ENCODE measurements at regions not wholly inside any gene's neighbourhood (a gene's known extent, or its start where the extent isn't known, plus 50 kb on each side); places are given as distances from the start of the nearest gene placed in this dataset.

DNA sequence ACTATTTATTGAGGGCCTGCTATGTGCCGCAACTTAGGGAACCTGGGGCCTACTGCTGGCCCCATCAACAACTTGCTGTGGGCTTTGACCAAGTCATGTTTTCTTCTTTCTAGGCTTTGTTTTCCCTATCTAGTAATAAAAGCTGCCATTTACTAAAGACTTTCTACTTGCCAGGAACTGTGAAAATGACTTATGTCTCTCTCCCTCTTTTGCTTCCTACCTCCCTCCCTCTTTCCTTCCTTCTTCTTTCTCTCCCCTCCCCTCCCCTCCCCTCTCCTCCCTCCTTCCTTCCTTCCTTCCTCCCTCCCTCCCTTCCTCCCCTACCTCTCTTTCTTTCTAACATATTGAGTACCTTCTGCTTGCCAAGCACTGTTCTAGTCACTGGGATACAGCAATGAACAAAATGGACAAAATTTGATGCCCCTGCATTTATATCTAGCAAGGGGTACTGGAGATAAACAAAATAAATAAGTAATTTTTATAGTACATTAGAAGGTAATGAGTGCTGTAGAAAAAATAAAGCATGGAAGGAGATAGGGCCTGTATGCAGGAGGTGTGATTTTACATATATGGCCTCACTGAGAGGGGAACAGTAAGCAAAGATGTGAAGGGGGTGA lies 170.3 kb upstream of the USP24 start:
- H3K27me3 ChIP-seq, result no peaks in the 10 kb centered on the region
- no peak overlapping the region for H3K4me3 ChIP-seq
- peaks cover 0 to 13% (median 10%) of the 10 kb centered on the region in 4 donors for H3K4me1 ChIP-seq
- no peaks in the 10 kb centered on the region for H3K36me3 ChIP-seq
- intact Hi-C loops (cut with DNase I), result no loop called here
- no peak overlapping the region for H3K27ac ChIP-seq (replicated peaks in 1 of 4)
- no peak for DNase-seq (ENCODE audit: extremely low spot score)
- TF ChIP-seq, protein P1, sequence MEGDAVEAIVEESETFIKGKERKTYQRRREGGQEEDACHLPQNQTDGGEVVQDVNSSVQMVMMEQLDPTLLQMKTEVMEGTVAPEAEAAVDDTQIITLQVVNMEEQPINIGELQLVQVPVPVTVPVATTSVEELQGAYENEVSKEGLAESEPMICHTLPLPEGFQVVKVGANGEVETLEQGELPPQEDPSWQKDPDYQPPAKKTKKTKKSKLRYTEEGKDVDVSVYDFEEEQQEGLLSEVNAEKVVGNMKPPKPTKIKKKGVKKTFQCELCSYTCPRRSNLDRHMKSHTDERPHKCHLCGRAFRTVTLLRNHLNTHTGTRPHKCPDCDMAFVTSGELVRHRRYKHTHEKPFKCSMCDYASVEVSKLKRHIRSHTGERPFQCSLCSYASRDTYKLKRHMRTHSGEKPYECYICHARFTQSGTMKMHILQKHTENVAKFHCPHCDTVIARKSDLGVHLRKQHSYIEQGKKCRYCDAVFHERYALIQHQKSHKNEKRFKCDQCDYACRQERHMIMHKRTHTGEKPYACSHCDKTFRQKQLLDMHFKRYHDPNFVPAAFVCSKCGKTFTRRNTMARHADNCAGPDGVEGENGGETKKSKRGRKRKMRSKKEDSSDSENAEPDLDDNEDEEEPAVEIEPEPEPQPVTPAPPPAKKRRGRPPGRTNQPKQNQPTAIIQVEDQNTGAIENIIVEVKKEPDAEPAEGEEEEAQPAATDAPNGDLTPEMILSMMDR (IDR thresholded peaks at IDR 0.05), result no peak
- TF ChIP-seq POLR2AphosphoS5 (IDR thresholded peaks at IDR 0.05) (no peak), POLR2A (IDR thresholded peaks at IDR 0.05; ENCODE audit: low read depth) (no peak), EP300 (IDR thresholded peaks at IDR 0.05) (no peak)
- peaks cover 0 to 15% (median 13%) of the 10 kb centered on the region in 4 donors for H3K9me3 ChIP-seq
- WGBS, result 94% methylated on average over 1 of the region's 1 CpG

DNA sequence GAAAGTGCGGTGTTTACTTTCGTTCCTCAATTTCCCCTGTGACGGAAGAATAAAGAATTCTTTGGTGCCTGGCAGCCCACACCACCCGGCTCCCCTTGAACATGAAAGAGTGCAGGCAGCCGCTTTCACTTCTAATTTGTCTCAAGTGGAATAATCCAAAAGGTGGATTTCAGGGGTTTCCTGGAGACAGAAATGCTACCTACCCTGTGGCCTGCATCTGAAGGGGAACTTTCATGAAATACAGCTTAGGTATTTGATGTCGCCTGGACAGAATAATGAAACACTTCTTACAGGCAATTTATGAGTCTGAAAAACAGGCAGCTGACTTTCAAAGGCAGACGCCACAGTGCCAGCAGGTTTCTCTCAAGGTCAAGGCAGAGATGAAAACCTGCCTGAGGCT lies 169.5 kb upstream of the USP24 start:
- peaks cover 0 to 13% (median 10%) of the 10 kb centered on the region in 4 donors for H3K4me1 ChIP-seq
- H3K27me3 ChIP-seq, result no peaks in the 10 kb centered on the region
- TF ChIP-seq, protein P1 (IDR thresholded peaks at IDR 0.05), result no peak
- TF ChIP-seq POLR2AphosphoS5 (IDR thresholded peaks at IDR 0.05) (no peak), POLR2A (IDR thresholded peaks at IDR 0.05; ENCODE audit: low read depth) (no peak), EP300 (IDR thresholded peaks at IDR 0.05) (no peak)
- peaks cover 0 to 12% (median 8%) of the 10 kb centered on the region in 4 donors for H3K9me3 ChIP-seq
- intact Hi-C loops (cut with DNase I), result no loop called here
- 99% methylated on average over 7 of the region's 7 CpGs for WGBS
- no peaks in the 10 kb centered on the region for H3K36me3 ChIP-seq
- no peak overlapping the region for H3K4me3 ChIP-seq
- peak; percentile 62 for DNase-seq (ENCODE audit: extremely low spot score)
- H3K27ac ChIP-seq (replicated peaks in 1 of 4), result no peak overlapping the region

DNA sequence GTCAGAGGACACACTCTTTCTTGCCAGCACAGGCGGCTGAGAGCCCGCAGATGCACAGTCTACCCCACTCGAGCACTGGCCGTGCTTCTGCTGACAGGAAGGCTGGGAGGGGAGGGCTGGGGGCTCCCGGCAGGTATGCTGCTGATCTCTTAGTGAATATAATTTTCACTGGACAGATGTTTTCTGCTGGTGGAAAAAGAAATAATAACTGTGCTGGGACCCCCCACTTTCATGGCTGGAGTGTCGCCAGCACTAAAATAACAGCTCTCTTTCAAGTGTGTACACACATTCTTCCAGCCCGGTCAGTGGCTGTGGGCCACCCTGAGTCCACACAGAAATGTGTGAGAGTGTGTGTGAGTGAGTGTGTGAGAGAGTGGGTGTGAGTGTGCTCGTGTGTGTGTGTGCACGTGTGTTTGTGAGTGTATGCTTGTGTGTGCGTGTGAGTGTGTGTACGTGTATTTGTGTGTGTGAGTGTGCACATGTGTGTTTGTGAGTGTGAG lies 167.7 kb upstream of the USP24 start:
- peak overlapping the region in 1 of 4 donors; percentile 35 for H3K27ac ChIP-seq (replicated peaks in 1 of 4)
- peak; percentile 87 for DNase-seq (ENCODE audit: extremely low spot score)
- H3K36me3 ChIP-seq, result no peaks in the 10 kb centered on the region
- H3K4me1 ChIP-seq, result peaks cover 0 to 13% (median 10%) of the 10 kb centered on the region in 4 donors
- no peak overlapping the region for H3K4me3 ChIP-seq
- intact Hi-C loops (cut with DNase I), result no loop called here
- 54% methylated on average over 11 of the region's 11 CpGs for WGBS
- H3K27me3 ChIP-seq, result no peaks in the 10 kb centered on the region
- H3K9me3 ChIP-seq, result no peaks in the 10 kb centered on the region
- no peak for TF ChIP-seq POLR2AphosphoS5 (IDR thresholded peaks at IDR 0.05)
- TF ChIP-seq POLR2A (IDR thresholded peaks at IDR 0.05; ENCODE audit: low read depth), result no peak
- TF ChIP-seq EP300 (IDR thresholded peaks at IDR 0.05), result no peak
- TF ChIP-seq, protein P1 (IDR thresholded peaks at IDR 0.05), result no peak

DNA sequence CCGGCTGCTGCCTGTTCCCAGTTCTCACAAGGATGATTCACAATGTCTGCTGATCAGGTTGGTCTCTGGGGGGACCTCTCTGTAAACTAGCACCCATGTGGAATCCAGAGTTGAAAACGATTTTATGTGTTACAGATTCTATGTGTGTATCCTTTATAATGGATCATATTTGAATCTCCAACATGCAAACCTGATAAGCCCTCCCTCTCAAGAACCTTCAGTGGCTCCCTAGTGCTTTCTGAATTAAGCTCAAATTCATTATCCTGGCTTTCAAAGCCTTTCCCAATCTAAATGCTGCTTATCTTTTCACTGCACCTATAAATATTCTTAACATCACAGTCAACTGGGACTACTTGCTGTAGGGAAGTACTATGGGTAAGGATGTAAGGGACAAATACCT lies 166.8 kb upstream of the USP24 start:
- Histone ChIP-seq H3K27ac (replicated peaks in 1 of 4) (no peak overlapping the region), H3K36me3 (no peaks in the 10 kb centered on the region), H3K4me1 (peaks cover 0 to 13% (median 10%) of the 10 kb centered on the region in 4 donors), H3K27me3 (no peaks in the 10 kb centered on the region), H3K9me3 (no peaks in the 10 kb centered on the region), H3K4me3 (no peak overlapping the region)
- TF ChIP-seq POLR2AphosphoS5 (IDR thresholded peaks at IDR 0.05), result no peak
- TF ChIP-seq, protein P1 (IDR thresholded peaks at IDR 0.05), result no peak
- intact Hi-C loops (cut with DNase I), result no loop called here
- 73% methylated on average over 2 of the region's 2 CpGs for WGBS
- DNase-seq (ENCODE audit: extremely low spot score), result peak; percentile 68

DNA sequence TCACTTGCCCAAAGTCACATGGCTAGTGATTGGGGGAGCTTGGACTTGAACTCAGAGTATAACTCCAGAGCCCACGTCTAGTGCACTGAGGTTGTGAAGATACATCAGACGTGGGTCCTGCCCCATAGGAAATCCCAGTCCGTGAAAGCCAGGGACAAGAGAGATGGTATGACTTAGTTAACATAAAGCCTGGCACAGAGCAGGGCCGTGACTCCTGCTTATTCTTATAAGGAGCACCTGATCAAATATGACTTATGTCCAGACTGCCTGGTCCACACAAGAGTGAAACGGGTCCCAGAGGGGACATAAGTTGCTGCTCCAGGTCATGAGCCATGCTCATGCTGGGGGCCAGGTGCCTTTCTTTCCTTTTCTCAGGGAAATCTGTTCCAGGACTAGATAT lies 166.3 kb upstream of the USP24 start:
- Histone ChIP-seq H3K9me3 (no peaks in the 10 kb centered on the region), H3K27ac (replicated peaks in 1 of 4) (no peak overlapping the region), H3K36me3 (no peaks in the 10 kb centered on the region), H3K4me3 (no peak overlapping the region), H3K4me1 (peaks cover 0 to 13% (median 10%) of the 10 kb centered on the region in 4 donors), H3K27me3 (no peaks in the 10 kb centered on the region)
- no peak for TF ChIP-seq EP300 (IDR thresholded peaks at IDR 0.05)
- TF ChIP-seq, protein P1 (IDR thresholded peaks at IDR 0.05), result no peak
- no peak for TF ChIP-seq POLR2AphosphoS5 (IDR thresholded peaks at IDR 0.05)
- TF ChIP-seq POLR2A (IDR thresholded peaks at IDR 0.05; ENCODE audit: low read depth), result no peak
- 91% methylated on average over 5 of the region's 5 CpGs for WGBS
- intact Hi-C loops (cut with DNase I), result no loop called here
- peak; percentile 64 for DNase-seq (ENCODE audit: extremely low spot score)
